Left ventricle myocardium inferior (tissue), 1 donor: ENCODE measurements at regions not wholly inside any gene's neighbourhood (a gene's known extent, or its start where the extent isn't known, plus 50 kb on each side); places are given as distances from the start of the nearest gene placed in this dataset.

Experiments
- DNase-seq: peaks from one replicate; pipeline ENCODE4 v3.0.0-alpha.2; 2020
- H3K27ac ChIP-seq: fragments of 200-600 bp; replicated peaks from 2 replicates; pipeline ENCODE4 v1.8.0; 2021
- H3K27me3 ChIP-seq: fragments of 200-600 bp; 2 replicates; pipeline ENCODE4 v1.8.0; 2021; ENCODE audit warnings: low read depth
- H3K36me3 ChIP-seq: fragments of 200-600 bp; 2 replicates; pipeline ENCODE4 v1.8.0; 2021
- H3K4me1 ChIP-seq: fragments of 200-600 bp; 2 replicates; pipeline ENCODE4 v1.8.0; 2021
- H3K4me3 ChIP-seq: fragments of 200-600 bp; 2 replicates; pipeline ENCODE4 v1.8.0; 2021; ENCODE audit warnings: mild to moderate bottlenecking, moderate library complexity
- H3K9me3 ChIP-seq: fragments of 200-600 bp; replicated peaks from 2 replicates; pipeline ENCODE4 v1.8.0; 2021
- CTCF ChIP-seq: fragments of 200-600 bp; IDR thresholded peaks from 2 replicates; pipeline ENCODE4 v1.8.0; 2021; ENCODE audit warnings: antibody characterized with exemption, mild to moderate bottlenecking, borderline replicate concordance
- intact Hi-C: fragments of 100-400 bp; cut with micrococcal nuclease; formaldehyde crosslinking; loops from one replicate; pipeline ENCODE4 v1.11.0; 2022
- donor health status: DM: no; HTN: yes; CAD: no; lungs with severe emphysema.

- intact Hi-C loops, result no loop called here
- H3K4me3 ChIP-seq, result no peak overlapping the region
Observed at GRCh38 chr6:150673720-150674346, 74.1 kb downstream of the PLEKHG1 start.

GRCh38 chr6:150676344-150676743 lies 76.7 kb downstream of the PLEKHG1 start:
- H3K4me1 ChIP-seq, result peaks cover 12% of the 10 kb centered on the region

More at GRCh38 chr6:150673720-150674346, 74.1 kb downstream of the PLEKHG1 start:
- H3K27me3 ChIP-seq, result no peaks in the 10 kb centered on the region
- H3K36me3 ChIP-seq, result no peaks in the 10 kb centered on the region
- no peak for DNase-seq
- peaks cover 21% of the 10 kb centered on the region for H3K4me1 ChIP-seq
- TF ChIP-seq CTCF, result no peak
- no peaks in the 10 kb centered on the region for H3K9me3 ChIP-seq
- no peak overlapping the region for H3K27ac ChIP-seq

GRCh38 chr6:150676772-150677171 lies 77.1 kb downstream of the PLEKHG1 start:
- no peak overlapping the region for H3K27ac ChIP-seq
- H3K36me3 ChIP-seq, result no peaks in the 10 kb centered on the region
- peaks cover 12% of the 10 kb centered on the region for H3K4me1 ChIP-seq
- intact Hi-C loops, result no loop called here
- TF ChIP-seq CTCF, result no peak
- no peaks in the 10 kb centered on the region for H3K9me3 ChIP-seq
- H3K27me3 ChIP-seq, result no peaks in the 10 kb centered on the region
- DNase-seq, result no peak
- no peak overlapping the region for H3K4me3 ChIP-seq

More at GRCh38 chr6:150676344-150676743, 76.7 kb downstream of the PLEKHG1 start:
- no peak for DNase-seq
- H3K9me3 ChIP-seq, result no peaks in the 10 kb centered on the region
- intact Hi-C loops, result no loop called here
- no peak for TF ChIP-seq CTCF
- no peak overlapping the region for H3K27ac ChIP-seq
- H3K36me3 ChIP-seq, result no peaks in the 10 kb centered on the region
- no peak overlapping the region for H3K4me3 ChIP-seq
- H3K27me3 ChIP-seq, result no peaks in the 10 kb centered on the region

- Histone ChIP-seq H3K27ac (no peak overlapping the region), H3K4me3 (no peak overlapping the region), H3K4me1 (peaks cover 12% of the 10 kb centered on the region), H3K9me3 (no peaks in the 10 kb centered on the region), H3K27me3 (no peaks in the 10 kb centered on the region), H3K36me3 (no peaks in the 10 kb centered on the region)
- no peak for TF ChIP-seq CTCF
- intact Hi-C loops, result no loop called here
- no peak for DNase-seq
Observed at GRCh38 chr6:150680510-150680909, 80.8 kb downstream of the PLEKHG1 start.

GRCh38 chr6:150681578-150682395 lies 82.1 kb downstream of the PLEKHG1 start:
- no peaks in the 10 kb centered on the region for H3K9me3 ChIP-seq
- no peaks in the 10 kb centered on the region for H3K27me3 ChIP-seq
- H3K4me3 ChIP-seq, result no peak overlapping the region
- H3K4me1 ChIP-seq, result peaks cover 21% of the 10 kb centered on the region
- DNase-seq, result no peak
- peak overlapping the region; percentile 85 for H3K27ac ChIP-seq
- no peak for TF ChIP-seq CTCF
- intact Hi-C loops, result no loop called here
- H3K36me3 ChIP-seq, result no peaks in the 10 kb centered on the region
